GM21576 (cell line): ENCODE measurements at regions not wholly inside any gene's neighbourhood (a gene's known extent, or its start where the extent isn't known, plus 50 kb on each side); places are given as distances from the start of the nearest gene placed in this dataset.
"Not testable (repeated sequence)": the region's sequence is repeated elsewhere in the genome, so short reads cannot be mapped to it uniquely, and the experiment has no call there.

ENCODE experiments used
- ATAC-seq: cut with Tn5 transposase; IDR thresholded peaks from one replicate; pipeline ENCODE4 v1.9.1; 2021; ENCODE audit warnings: mild to moderate bottlenecking, moderate library complexity; ENCODE audit not compliant: unreplicated experiment

DNA sequence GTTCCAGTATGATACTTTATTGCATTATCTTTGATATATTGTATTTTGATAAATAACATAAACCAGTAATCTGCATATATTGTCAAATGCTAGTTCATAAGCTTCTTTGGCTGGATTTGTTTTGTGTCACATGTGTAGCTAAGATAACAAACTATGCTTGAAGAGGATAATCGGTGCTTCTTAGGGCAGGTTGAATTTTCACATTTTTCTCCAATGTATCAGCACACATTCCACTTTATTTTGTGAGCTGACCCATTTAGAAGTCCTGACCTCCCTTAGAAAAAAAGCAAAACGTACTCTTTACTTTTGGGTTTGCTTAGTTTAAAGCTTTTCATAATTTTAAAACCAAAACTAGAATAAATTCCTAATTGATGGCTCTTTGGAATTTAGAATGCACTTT, 277.7 kb upstream of the DDHD1 start:
- no peak for ATAC-seq

DNA sequence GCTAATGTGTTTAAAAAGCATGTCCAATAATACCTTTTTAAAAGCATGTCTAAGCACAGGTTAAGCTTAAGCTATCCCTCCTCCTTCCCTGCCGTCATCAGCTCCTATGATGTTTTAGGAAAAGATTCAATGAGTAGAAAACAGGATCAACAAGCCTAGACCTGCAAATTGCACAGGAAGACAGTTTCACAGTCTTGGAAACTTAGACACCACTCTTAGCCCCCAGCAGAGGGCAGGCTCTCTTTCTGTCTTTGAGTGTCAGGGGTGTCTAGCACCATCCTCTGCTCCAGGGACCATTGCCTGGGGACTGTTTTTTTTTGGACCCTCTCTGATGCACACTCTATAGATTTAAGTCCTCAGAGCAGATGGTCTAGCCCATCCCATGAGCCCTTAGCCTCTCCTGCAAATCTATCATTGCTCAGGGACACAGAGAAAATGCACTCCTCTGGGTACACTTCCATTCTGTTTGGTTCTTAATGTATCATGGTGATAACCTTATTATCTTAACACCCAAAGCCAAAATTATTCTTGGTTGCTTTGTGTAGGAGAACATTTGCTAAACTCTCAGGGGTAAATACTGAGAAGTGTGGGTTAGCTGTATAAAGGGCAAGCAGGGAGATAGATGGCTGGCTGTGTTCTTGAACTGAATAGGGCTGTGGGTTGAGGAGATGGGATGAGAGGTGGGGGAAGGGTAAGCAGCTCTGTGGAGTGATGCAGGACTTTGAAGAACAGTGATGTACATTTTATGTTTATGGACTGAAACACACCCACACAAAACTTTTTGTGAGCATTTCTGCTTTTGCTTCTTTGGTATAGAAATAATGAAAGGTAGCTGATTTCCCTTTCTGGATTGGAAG, 259.9 kb upstream of the DDHD1 start:
- ATAC-seq = no peak

DNA sequence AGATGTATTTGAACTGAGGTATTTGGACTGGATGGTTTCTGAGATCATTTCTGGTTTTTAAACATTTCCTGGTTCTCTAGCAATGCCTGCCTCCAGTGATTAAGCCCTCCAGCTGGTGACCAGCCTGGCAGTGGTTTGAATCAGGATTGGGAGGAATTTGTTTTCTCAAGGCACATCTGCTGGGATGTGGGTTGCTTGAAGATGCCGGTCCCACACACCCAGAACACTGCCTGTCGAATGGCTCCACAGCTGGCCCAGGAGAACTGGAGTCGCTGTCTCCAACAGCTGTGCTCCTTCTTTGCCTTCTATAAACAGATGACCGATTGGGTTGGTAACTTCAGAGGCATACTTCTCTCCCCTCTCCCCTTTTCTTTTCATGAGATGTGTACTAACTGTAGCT, 258.0 kb upstream of the DDHD1 start:
- ATAC-seq = no peak

DNA sequence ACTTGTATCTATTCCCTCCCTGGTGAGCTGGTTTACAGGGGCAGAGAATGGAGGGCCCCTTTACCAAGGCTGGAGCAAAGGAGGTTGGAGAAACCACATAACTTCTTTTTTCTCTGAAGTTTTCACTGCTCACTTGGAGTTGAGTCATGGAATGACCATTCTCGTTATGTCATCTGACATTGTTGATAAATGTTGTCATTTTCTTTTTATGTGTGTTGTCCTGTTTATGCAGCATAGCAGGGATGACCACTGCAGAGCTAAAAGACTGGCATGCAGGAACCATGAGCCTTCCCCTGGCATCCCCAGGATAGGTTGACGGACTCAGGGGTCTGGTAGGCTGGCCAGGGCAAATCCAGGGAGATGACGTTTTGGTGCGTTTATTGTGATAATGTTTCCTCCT, 256.8 kb upstream of the DDHD1 start:
- no peak for ATAC-seq

DNA sequence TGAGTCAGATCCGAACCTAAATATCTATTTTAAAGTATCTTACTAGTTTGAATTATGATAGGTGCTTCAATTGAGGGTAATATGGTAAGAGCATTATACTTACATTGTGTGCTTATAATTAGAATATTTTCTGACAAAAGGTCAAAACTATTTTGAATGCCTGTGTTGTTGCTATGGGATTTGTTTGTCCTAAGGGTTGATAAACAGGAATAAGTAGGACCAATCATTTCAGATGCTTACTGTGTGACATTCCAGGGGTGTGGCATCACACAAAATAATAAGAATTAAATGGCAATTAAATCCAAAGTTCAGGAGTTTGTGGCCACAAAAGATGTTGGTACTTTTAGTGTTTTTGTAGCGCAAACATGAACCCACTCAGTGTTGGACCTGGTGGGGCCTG, 256.2 kb upstream of the DDHD1 start:
- no peak for ATAC-seq

DNA sequence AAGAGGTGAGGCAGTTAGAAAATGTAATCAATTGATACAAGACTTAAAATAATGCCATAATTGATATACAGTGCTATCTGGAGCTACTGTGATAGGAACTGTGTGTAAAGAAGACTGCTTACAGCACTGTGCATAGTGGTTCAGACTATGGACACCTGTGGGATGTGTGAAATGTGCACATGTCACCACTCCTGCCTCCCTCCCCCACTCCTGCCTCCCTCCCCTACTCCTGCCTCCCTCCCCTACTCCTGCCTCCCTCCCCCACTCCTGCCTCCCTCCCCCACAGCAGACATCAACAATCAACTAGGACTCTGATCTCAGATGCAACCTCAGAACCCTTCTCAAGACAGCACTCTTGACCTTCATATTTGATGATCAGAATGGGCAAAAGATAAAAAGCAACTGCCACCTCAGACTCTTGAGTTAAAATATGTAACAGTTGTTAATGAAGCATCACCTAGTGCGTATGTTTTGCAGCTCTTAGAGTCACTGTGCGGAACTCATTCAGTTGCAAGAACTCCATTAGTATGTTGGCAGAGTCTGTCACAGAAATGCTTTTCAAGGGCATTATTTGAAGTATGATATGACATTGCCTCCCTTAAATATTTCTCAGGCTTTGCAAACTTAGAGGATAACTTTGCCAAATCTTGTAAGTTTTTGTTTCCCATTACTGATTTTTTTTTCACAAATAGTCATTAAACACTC, 255.2 kb upstream of the DDHD1 start:
- no peak for ATAC-seq

DNA sequence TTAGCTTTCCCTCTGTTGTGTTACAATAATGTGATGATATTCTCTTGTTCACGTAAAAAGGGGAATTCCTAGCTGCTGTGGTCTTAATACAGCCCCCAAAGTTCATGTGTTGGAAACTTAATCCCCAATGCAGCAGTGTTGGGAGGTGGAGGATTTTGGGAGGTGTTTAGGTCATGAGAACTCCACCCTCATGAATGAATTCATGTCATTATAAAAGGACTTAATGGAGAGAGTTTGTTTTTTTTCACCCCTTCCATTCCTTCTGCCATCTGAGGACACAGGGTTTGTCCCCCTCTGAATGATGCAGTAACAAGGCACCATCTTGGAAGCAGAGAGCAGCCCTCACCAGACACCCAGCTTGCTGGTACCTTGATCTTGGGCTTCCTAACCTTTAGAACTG, 253.4 kb upstream of the DDHD1 start:
- ATAC-seq = no peak

DNA sequence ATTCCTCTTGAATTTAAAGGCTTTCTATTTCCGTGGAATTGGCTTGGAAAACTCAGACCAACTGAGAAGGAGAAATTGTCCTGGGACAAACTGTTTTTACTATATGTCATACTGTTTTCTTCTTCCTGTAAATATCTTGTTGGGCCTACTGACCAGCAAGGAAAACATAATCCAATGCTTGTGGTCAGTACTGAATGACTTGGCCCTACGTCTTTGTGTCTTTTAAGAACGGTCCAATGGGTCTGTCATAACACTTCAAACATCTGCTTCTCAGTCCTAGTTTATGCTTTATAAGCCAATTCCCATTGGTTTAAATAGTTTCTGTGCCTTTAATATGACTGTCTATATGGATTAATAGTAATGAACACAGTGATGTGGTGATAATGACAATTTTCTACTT, 248.5 kb upstream of the DDHD1 start:
- ATAC-seq = no peak

DNA sequence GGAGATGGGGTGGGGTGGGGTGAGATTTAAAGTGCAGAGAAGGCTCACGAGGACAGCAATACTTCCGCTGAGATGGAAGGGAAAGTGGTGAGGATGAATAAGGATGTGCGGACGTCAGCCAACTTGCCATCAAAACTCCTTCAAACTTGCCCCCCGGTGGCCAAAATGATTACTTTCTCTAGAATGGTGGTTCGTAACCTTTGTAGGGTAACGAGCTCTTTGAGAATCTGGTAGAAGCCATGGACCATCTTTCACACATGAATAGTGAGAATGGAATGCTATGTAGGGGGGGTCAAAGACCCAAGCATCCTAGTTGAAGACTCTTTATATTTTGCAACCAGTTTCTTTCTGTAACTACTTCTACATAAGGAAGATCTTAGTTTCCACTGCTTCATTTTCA, 245.9 kb upstream of the DDHD1 start:
- ATAC-seq = no peak

DNA sequence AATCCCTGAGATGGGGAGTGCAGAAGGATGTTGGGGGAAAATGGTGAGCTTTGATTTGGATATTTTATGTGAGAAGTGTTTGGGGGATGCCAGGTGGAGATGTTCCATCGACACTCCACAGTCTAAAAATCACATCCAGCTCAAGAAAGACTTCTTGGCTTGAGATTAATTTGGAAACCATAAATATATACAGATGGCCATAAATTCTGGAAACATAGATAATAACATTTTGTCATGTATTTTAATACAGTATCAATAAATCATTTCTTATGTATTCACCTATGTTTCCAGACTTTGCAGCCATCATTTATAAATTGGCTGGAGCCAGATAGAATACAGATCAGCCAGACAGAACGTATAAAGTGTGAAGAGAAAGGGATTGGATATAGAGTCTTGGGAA, 245.5 kb upstream of the DDHD1 start:
- ATAC-seq = no peak

DNA sequence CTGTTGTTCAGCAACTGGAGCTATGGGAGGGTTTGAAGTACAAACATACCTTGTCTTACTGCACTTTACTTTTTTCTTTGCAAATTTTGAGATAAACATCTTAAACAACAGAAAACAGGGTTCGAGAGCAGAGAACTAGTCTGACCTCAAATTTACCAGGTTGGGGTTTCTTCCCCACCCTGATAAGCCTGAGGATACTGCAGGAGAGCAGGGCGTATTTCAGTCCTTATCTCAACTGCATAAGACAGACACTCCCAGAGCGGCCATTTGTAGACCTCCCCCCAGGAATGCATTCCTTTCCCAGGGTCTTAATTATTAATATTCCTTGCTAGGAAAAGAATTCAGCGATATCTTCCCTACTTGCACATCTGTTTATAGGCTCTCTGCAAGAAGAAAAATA, 242.1 kb upstream of the DDHD1 start:
- ATAC-seq = not testable (repeated sequence)

DNA sequence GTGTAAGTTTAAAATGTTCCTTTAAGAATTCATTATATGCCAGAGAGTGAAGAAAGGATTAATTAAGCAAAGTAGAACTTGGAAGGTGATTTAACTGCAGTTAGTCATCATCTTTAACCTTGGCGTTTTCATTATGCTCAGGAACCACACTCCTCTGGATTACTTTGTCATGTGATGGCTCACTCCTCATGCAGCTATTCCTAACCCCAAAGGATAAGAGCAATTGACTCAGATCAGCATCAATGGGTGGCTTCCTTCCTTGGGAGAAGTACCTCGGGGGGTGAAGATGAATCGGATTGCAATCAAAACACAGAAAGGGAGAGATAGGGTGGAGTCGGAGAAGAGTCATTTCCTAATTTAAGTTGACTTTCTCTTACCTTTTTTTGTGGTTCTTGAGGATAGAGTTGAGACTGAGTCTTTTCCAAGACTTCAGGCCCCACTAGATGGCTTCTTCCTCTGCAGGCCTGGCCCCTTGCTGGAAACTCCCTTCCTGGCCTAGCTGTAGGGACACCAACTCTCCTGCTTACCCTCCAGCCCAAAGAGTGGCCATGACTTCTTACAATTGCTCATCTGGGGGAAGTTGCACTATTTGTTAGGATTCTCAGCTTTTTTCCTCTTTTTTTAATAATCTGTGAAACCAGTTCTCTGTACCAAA, 238.6 kb upstream of the DDHD1 start:
- ATAC-seq = no peak

DNA sequence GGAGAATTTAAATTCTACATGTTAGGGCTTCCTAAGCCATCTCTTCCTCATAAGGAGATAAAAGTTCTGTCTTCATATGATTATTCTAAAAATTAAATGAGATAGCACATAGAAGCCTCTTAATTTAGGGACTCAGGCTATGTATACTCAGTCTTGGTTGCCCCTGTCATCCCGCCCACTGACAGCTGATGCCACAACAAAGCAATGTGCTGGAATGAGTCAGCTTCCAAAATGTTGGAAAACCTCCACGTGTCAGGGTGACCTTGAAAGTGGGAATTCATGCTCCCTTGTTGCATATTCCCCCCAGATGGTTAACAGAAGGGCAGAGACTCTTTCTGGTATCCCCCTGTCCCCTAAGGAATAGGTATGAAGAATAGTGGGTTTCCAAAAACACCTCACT, 238.0 kb upstream of the DDHD1 start:
- ATAC-seq = no peak

DNA sequence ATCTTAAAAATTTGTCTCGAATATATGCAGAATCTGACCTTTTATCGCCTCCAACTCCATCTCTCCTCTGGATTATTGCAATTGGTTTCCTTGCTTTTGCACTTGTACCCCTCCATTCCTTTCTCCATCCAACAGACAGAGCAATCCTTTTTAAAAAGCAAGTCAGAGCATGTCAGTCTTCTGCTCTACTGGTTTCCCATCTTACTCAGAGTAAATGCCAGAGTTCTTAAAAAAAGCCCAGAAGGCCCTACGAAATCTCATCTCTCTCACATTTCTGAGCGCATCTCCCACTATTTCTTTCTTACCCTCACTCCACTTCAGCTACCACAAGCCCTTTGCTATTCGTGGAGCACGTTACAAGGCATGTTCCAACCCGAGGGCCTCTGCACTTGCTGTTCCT, 236.9 kb upstream of the DDHD1 start:
- no peak for ATAC-seq

DNA sequence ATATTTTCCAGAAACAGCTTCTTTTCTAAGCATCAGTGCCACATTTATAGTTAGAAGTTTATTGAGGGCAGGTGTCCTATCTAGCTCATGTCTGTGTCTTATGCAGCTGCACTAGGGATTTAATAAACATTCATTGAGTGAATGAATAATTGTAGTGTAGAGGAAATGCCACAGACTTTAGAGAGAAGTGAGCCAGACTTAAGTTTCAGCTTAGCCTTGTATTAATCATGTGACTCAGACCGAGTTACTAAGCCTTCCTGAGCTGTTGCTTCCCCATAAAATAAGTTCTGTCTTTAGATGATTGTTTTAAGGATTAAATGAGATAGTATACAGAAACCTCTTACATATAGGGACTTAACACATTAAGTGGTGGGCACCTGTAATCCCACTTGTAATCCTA, 236.1 kb upstream of the DDHD1 start:
- no peak for ATAC-seq

DNA sequence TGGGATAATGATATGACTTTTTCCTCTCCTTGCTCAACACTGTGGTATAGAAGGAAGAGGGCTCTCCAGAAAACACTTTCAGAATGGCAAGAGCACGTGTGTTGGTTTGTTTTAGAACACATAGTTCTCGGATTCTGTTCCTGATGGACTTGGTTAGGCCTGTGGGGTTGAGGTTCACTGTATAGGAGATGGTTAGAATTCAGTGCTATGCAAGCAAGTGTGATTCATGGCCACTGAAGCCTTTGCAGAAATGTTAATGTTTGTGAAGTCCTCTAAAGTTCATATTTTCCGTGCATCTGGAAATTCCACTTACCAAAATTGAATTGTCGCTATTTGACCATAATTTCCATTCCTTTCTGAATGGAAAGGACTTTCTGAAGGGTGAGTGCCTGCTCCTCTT, 233.2 kb upstream of the DDHD1 start:
- no peak for ATAC-seq

DNA sequence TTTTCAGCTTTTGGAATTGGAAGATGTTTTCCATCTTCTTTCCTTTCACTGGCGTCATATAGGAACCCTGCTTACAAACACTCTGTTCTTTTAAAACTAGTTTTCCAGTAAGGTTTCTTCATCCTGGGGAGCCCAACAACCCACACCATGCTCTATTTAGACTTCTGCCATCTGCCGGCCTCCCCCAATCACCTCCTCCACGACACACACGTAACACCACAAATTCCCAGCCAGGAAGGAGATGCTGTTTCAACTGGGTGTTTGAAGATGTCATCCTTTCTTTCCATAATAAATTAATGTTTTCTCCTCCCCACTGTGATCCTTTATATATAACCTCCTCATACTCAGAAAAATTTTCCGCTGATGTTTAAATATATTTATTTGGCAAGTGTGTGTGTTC, 231.4 kb upstream of the DDHD1 start:
- no peak for ATAC-seq

DNA sequence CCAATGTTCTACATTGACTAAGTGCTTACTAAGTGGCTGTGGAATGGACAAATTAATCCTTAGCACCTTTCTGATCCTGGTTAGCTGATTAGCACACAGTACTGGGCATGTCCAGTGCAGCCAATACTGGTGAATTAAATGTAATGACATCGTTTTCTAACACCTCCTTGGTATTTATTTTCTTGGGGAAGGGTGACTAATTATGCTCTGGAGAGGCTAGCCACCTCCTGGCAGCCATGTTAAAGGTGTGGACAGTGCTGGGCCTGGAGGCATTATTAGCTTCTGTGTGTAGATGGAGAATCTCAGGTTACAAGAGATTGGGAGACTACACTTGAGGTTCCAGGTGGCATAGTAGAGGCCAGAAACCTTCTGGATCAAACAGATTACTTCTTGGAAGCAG, 230.9 kb upstream of the DDHD1 start:
- ATAC-seq = no peak

DNA sequence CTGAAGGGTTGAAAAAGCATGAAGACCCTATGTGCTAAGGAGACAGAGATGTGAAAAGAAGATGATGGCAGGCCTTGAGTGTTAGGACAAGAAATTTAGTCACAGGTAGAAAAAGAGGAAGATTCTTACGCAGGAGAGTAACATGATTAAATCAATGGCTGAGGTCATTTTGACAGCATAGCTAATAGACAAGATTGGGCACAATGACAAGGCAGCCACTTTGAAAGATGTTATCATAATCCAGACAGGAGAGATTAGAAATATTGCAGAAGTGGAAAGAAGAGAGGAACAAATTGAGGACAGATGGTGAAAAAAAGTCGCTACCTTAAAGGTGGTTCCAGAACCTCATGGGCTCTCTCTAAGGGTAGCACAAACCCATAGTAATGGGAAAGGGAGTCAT, 228.8 kb upstream of the DDHD1 start:
- ATAC-seq = no peak

DNA sequence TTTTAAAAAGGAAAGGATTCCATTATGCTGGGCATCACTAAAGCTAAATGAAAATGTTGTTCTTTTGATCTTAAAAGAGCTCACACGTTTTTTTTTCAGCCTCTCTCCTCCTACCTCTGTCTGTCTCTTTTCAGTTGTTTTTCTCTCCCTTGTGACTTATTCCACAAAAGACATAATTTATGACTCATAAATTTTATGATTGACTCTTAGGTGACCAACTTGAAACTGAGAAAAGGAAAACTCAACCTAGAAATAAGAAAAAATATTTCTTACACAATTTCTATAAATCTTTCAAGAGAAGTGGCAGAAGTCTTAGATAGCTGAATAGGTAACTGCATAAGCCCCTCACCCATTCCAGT, 227.7 kb upstream of the DDHD1 start:
- no peak for ATAC-seq

DNA sequence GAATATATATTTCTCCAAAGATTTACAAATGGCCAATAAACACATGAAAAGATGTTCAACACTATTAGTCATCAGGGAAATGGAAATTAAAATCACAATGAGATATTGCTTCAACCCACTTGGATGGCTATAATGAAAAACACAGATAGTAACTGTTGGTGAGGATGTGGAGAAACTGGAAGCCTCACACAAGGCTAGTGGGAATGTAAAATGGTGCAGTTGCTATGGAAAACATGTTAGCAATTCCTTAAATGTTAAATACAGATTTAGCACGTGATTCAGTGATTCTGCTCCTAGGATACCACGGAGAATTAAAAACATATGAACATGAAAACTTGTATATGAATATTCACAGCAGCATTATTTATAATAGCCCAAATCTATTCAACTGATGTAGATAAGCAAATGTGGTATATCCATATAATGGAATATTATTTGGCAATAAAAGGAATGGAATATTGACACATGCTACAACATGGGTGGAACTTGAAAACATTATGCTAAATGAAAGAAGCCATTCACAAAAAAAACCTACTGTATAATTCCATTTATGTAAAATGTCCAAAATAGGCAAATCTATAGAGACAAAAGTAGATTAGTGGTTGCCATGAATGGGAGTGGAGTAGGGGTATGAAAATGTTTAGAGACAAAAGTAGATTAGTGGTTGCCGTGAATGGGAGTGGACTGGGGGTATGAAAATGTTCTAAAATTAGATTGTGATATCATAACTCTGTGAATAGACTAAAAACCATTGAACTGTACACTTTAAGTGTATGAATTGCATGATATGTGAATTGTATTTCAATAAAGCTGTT, 227.1 kb upstream of the DDHD1 start:
- ATAC-seq = no peak
